HG02623 (cell line): ENCODE measurements at regions not wholly inside any gene's neighbourhood (a gene's known extent, or its start where the extent isn't known, plus 50 kb on each side); places are given as distances from the start of the nearest gene placed in this dataset.

Experiments
- ATAC-seq: cut with Tn5 transposase; IDR thresholded peaks from one replicate; pipeline ENCODE4 v1.9.1; 2021; ENCODE audit warnings: moderate library complexity; ENCODE audit not compliant: unreplicated experiment

DNA sequence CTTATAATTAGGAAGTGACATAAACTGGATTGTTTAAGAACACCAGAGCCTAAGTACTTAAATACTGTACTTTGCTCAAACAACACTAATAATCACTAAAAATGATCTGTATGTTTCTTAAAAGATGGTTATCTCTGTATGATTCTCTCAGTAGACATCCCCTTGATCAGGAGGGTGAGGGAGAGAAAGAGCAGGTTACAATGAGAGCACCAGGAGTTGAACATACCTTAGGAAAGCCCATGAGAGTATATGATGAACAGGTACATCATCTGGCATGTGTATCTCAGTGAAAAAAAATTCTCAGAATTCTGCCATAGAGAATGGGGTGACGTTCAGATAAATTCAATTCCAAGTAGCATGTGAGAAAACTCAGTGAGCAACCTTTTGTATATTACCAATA lies 59.9 kb upstream of the IL2 start:
- ATAC-seq: no peak

DNA sequence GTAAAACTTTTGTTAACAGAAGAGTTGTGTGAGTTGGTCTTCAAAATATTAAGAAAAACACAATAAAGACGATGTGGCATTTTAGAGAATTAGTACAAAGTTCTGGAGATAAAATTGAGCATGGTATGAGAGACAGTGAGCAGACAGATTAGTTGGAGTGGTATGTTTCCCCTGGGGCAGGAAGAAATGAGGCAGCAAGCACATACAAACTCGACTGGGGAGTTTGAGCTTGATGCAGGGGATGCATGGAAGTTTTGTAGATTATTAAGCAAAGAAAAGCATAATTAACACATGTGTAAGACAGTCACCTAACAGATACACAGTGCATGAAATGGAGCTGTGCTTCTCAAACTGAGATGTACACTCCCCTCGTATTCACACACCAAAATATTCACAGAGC lies 58.1 kb upstream of the IL2 start:
- no peak for ATAC-seq

DNA sequence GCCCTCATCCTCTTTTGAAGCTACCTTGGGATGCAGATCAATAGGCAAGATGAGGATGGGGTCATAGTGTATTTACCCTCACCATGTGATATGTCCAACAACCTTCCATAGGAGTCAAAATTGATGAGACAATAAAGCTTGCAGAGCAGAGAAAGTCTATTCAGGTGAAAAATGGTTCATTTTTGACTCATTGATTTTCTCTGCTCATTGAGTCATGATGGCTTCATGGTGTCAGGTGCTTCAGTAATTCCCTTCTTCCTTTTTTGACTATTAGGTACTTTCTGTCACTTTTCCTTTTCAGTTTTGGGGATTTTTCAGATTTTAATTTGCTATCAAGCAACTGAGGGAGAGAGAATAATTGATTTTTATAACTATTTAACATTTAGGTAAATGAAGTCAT lies 55.9 kb upstream of the IL2 start:
- ATAC-seq: no peak

DNA sequence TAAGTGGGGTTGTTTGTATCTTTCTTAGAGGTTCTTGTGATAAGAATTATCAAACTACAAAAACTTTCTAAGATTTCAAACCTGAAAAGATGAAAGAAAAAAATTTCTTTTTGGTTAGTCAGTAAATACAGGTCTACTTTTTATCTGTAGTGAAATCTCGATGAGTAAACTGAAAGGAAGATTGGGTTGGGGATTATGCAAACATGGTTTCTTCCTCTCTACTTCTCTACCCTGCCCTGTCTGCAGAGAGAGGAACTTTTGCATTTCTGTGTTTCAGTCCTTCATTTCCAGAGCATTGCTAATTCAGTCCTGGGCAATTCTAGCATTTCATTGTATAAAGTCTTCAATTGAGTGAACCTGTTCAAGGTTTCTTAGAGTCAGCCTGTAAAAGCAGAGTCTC lies 51.6 kb upstream of the IL2 start:
- ATAC-seq: no peak
